DOHH2 (cell line): ENCODE measurements at regions not wholly inside any gene's neighbourhood (a gene's known extent, or its start where the extent isn't known, plus 50 kb on each side); places are given as distances from the start of the nearest gene placed in this dataset.

Experiments used
- EZH2phosphoT487 ChIP-seq: fragments of 200-600 bp; sonication (generic); IDR thresholded peaks from 2 replicates; pipeline ENCODE4 v1.6.1; 2017; ENCODE audit warnings: borderline replicate concordance, mild to moderate bottlenecking, antibody characterized with exemption, low read length, moderate library complexity, mixed read lengths
- TF ChIP-seq, protein P1 (sequence below): fragments of 200-600 bp; sonication (generic); IDR thresholded peaks from one replicate; pipeline ENCODE4 v1.5.1; 2014; ENCODE audit warnings: antibody characterized with exemption, mild to moderate bottlenecking, low read depth, low read length; ENCODE audit not compliant: poor library complexity, severe bottlenecking

- TF ChIP-seq, protein P1, sequence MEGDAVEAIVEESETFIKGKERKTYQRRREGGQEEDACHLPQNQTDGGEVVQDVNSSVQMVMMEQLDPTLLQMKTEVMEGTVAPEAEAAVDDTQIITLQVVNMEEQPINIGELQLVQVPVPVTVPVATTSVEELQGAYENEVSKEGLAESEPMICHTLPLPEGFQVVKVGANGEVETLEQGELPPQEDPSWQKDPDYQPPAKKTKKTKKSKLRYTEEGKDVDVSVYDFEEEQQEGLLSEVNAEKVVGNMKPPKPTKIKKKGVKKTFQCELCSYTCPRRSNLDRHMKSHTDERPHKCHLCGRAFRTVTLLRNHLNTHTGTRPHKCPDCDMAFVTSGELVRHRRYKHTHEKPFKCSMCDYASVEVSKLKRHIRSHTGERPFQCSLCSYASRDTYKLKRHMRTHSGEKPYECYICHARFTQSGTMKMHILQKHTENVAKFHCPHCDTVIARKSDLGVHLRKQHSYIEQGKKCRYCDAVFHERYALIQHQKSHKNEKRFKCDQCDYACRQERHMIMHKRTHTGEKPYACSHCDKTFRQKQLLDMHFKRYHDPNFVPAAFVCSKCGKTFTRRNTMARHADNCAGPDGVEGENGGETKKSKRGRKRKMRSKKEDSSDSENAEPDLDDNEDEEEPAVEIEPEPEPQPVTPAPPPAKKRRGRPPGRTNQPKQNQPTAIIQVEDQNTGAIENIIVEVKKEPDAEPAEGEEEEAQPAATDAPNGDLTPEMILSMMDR = no peak
- TF ChIP-seq EZH2phosphoT487 = no peak
These were observed 766.3 kb upstream of the RAG2 start for GRCh38 chr11:37364246-37364839.
